SU-DHL-6 (cell line): ENCODE measurements at regions not wholly inside any gene's neighbourhood (a gene's known extent, or its start where the extent isn't known, plus 50 kb on each side); places are given as distances from the start of the nearest gene placed in this dataset.

ENCODE experiments used
- CTCF ChIP-seq: fragments of 200-600 bp; sonication (generic); IDR thresholded peaks from one replicate; pipeline ENCODE4 v1.5.1; 2017; ENCODE audit warnings: antibody characterized with exemption, mild to moderate bottlenecking, low read length, moderate library complexity; ENCODE audit not compliant: insufficient read depth, poor library complexity, severe bottlenecking
- EZH2phosphoT487 ChIP-seq: fragments of 200-600 bp; sonication (generic), shearing (Covaris generic); conservative IDR thresholded peaks from 2 replicates; pipeline ENCODE4 v1.6.1; 2018; ENCODE audit warnings: mild to moderate bottlenecking, antibody characterized with exemption, low read length, moderate library complexity, mixed read lengths

DNA sequence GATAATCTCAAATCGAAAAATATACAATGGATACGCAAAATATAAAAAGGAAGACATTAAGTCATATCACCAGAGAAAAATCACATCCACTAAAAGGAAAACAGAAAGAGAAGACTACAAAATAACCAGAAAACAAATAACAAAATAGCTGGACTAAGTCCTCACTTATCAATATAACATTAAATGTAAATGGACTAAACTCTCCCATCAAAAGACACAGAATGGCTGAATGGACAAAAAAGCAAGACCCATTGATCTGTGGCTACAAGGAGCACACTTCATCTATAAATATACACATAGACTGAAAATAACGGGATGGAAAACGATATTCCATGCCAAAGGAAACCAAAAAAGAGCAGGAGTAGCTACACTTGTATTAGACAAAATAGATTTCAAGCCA, 161.0 kb upstream of the PRKD1 start:
- no peak for TF ChIP-seq EZH2phosphoT487
- no peak for TF ChIP-seq CTCF
